A549 (cell line): ENCODE measurements at regions not wholly inside any gene's neighbourhood (a gene's known extent, or its start where the extent isn't known, plus 50 kb on each side); places are given as distances from the start of the nearest gene placed in this dataset.

Experiments used
- ATAC-seq, 2 experiments: fragments of 200-7000 bp in 1 of 2; fragments of >200 bp in 1 of 2; cut with Nextera tagmentation in 1 of 2; cut with Tn5 transposase in 1 of 2; 3 replicates each; pipeline versions ENCODE4 v1.8.0 to v1.9.1; 2018 to 2020; ENCODE audit warnings: mild to moderate bottlenecking in 1 of 2, moderate library complexity in 1 of 2
- CTCF ChIA-PET: fragments of 300-600 bp; sonication (Branson Sonifier 250); formaldehyde crosslinking; extraction: SDS; loops from one replicate; lab custom pipeline; 2021; ENCODE audit warnings: antibody characterized with exemption, inconsistent platforms; lab: Yijun Ruan, JAX
- POLR2A ChIA-PET: fragments of 350-600 bp; formaldehyde crosslinking; extraction: SDS; loops from one replicate; lab custom pipeline; 2021; ENCODE audit warnings: antibody characterized with exemption, inconsistent platforms; lab: Yijun Ruan, JAX
- DNase-seq, 2 experiments: peaks; one replicate each; pipeline versions ENCODE4 v3.0.0 to v3.0.0-alpha.2; 2011 to 2016; ENCODE audit warnings: low read depth in 1 of 2, low spot score in 1 of 2
- FAIRE-seq: peaks from 2 replicates; lab custom pipeline; 2011; peaks lifted over from hg19 to GRCh38; lab: Jason Lieb, UNC
- H3K27ac ChIP-seq, 2 experiments: fragments of >200 bp; sonication (Bioruptor Twin); formaldehyde crosslinking; 3 replicates each; pipeline ENCODE4 v1.5.1; 2016 to 2017
- H3K4me1 ChIP-seq: fragments of >200 bp; sonication (Bioruptor Twin); formaldehyde crosslinking; 3 replicates; pipeline ENCODE4 v1.6.1; 2016
- H3K4me2 ChIP-seq: fragments of >200 bp; sonication (Bioruptor Twin); formaldehyde crosslinking; 3 replicates; pipeline ENCODE4 v1.6.1; 2016
- H3K4me3 ChIP-seq: fragments of >200 bp; sonication (Bioruptor Twin); formaldehyde crosslinking; 3 replicates; pipeline ENCODE4 v1.5.1; 2016
- H3K9me3 ChIP-seq: fragments of >200 bp; sonication (Bioruptor Twin); formaldehyde crosslinking; 3 replicates; pipeline ENCODE4 v1.6.1; 2016
- ATOH8 ChIP-seq: fragments of 250-450 bp; sonication (Bioruptor Pico); IDR thresholded peaks from 2 replicates; pipeline ENCODE4 v1.5.0; 2020; ENCODE audit warnings: low read depth, mild to moderate bottlenecking, moderate library complexity
- CBX8 ChIP-seq: fragments of 200-600 bp; sonication (generic); IDR thresholded peaks from 2 replicates; pipeline ENCODE4 v1.6.1; 2016
- CEBPB ChIP-seq, 2 experiments: fragments of >200 bp in 1 of 2; sonication (Bioruptor Twin) in 1 of 2; formaldehyde crosslinking in 1 of 2; IDR thresholded peaks; 2 replicates each; pipeline ENCODE4 v1.6.1; 2012 to 2016
- CHD4 ChIP-seq: fragments of 200-600 bp; sonication (generic); IDR thresholded peaks from 2 replicates; pipeline ENCODE4 v1.6.1; 2016; ENCODE audit warnings: antibody characterized with exemption, mild to moderate bottlenecking, borderline replicate concordance
- CTCF ChIP-seq: fragments of >200 bp; sonication (Bioruptor Twin); formaldehyde crosslinking; IDR thresholded peaks from 3 replicates; pipeline ENCODE4 v1.5.1; 2016
- E2F6 ChIP-seq: IDR thresholded peaks from 2 replicates; pipeline ENCODE4 v1.6.1; 2012; ENCODE audit warnings: low read depth, borderline replicate concordance
- ESRRA ChIP-seq: fragments of 150-350 bp; IDR thresholded peaks from 2 replicates; pipeline ENCODE4 v1.6.1; 2014; ENCODE audit warnings: mild to moderate bottlenecking, low read length, borderline replicate concordance
- FOSL2 ChIP-seq, 2 experiments: fragments of 450-650 bp in 1 of 2; fragments of >200 bp in 1 of 2; sonication (Bioruptor Twin) in 1 of 2; formaldehyde crosslinking; IDR thresholded peaks; 2 replicates each; pipeline versions ENCODE4 v1.5.0 to v1.6.1; 2016 to 2020; ENCODE audit warnings: mild to moderate bottlenecking in 1 of 2, moderate library complexity in 1 of 2
- FOXS1 ChIP-seq: fragments of 250-450 bp; sonication (Bioruptor Pico); IDR thresholded peaks from 2 replicates; pipeline ENCODE4 v1.5.0; 2020; ENCODE audit warnings: mild to moderate bottlenecking, moderate library complexity
- HES2 ChIP-seq: fragments of >200 bp; sonication (Bioruptor Twin); formaldehyde crosslinking; IDR thresholded peaks from 2 replicates; pipeline ENCODE4 v1.6.1; 2016
- MAFK ChIP-seq: fragments of 450-650 bp; IDR thresholded peaks from 2 replicates; pipeline ENCODE4 v1.6.1; 2014; ENCODE audit not compliant: partially characterized antibody
- PHF8 ChIP-seq: fragments of 200-600 bp; sonication (generic); IDR thresholded peaks from 2 replicates; pipeline ENCODE4 v1.6.1; 2016; ENCODE audit warnings: low read depth, mild to moderate bottlenecking, antibody characterized with exemption, moderate library complexity, borderline replicate concordance
- RAD21 ChIP-seq, 2 experiments: fragments of >200 bp in 1 of 2; sonication (Bioruptor Twin) in 1 of 2; formaldehyde crosslinking in 1 of 2; IDR thresholded peaks in 1 of 2; conservative IDR thresholded peaks in 1 of 2; 2 replicates in 1 of 2; 3 replicates in 1 of 2; pipeline ENCODE4 v1.6.1; 2012 to 2018; ENCODE audit warnings: inconsistent platforms in 1 of 2
- RCOR1 ChIP-seq: fragments of 150-350 bp; IDR thresholded peaks from 2 replicates; pipeline ENCODE4 v1.6.1; 2014; ENCODE audit warnings: antibody characterized with exemption, low read length, low read depth
- REST ChIP-seq: fragments of 200-600 bp; sonication (generic); IDR thresholded peaks from 2 replicates; pipeline ENCODE4 v1.6.1; 2016; ENCODE audit warnings: antibody characterized with exemption, mild to moderate bottlenecking, moderate library complexity
- RNF2 ChIP-seq: fragments of 200-600 bp; sonication (generic); IDR thresholded peaks from 2 replicates; pipeline ENCODE4 v1.6.1; 2016; ENCODE audit warnings: low read depth, mild to moderate bottlenecking, antibody characterized with exemption, moderate library complexity, borderline replicate concordance
- USF2 ChIP-seq: fragments of 450-650 bp; IDR thresholded peaks from 2 replicates; pipeline ENCODE4 v1.6.1; 2014; ENCODE audit warnings: antibody characterized with exemption
- ZSCAN20 ChIP-seq: fragments of 250-450 bp; sonication (Bioruptor Pico); IDR thresholded peaks from 2 replicates; pipeline ENCODE4 v1.8.0; 2022; ENCODE audit warnings: mild to moderate bottlenecking, moderate library complexity
- WGBS: methylation state at CpG from one replicate; pipeline ENCODE4 v1.1.6; 2017; ENCODE audit errors: missing lambda C conversion rate; 5-methylcytosine and 5-hydroxymethylcytosine counted together
- small RNA-seq, 6 experiments: library from RNA; depleted of rRNA; stranded (forward); fragments of <200 nt; gene quantifications; one replicate each; pipeline ENCODE3, GENCODE V24; 2012

GRCh38 chr1:162913345-162913744 is 52.4 kb upstream of the CCDC190 start:
- FAIRE-seq (no peak), ATAC-seq (no peak)
- TF ChIP-seq ESRRA (no peak), CTCF (no peak), PHF8 (no peak), RCOR1 (no peak), FOSL2 (IDR thresholded peaks at IDR 0.05) (no peak), FOSL2 (CRISPR knock-in tag; IDR thresholded peaks at IDR 0.05) (no peak), CBX8 (no peak)
- TF ChIP-seq, all 56 proteins: peak for 0
- Histone ChIP-seq H3K27ac (no peak overlapping the region), H3K4me3 (no peak overlapping the region), H3K9me3 (no peaks in the 10 kb centered on the region), H3K4me2 (no peak overlapping the region), H3K4me1 (no peaks in the 10 kb centered on the region)
- 6% methylated on average over 3 of the region's 3 CpGs for WGBS
- CTCF ChIA-PET = interaction anchor here (1.4 kb wide), 1 partner anchor 10 kb away, joined by 3 read pairs; no protein-coding TSS in a partner anchor
- DNase-seq = no peak
- POLR2A ChIA-PET = no interaction called here

- 13% methylated on average over 1 of the region's 1 CpG for WGBS
- Histone ChIP-seq H3K4me1 (no peaks in the 10 kb centered on the region), H3K4me2 (no peak overlapping the region), H3K4me3 (no peak overlapping the region), H3K9me3 (no peaks in the 10 kb centered on the region), H3K27ac (no peak overlapping the region)
- ATAC-seq (no peak), FAIRE-seq (peak; percentile 36), DNase-seq (no peak)
- ChIA-PET POLR2A (no interaction called here), CTCF (no interaction called here)
- TF ChIP-seq CEBPB (IDR thresholded peaks at IDR 0.05) (no peak), RAD21 (conservative IDR thresholded peaks at IDR 0.05 in 1 of 2, IDR thresholded peaks at IDR 0.05 in 1 of 2) (no peak), FOXS1 (CRISPR knock-in tag) (no peak), ZSCAN20 (CRISPR knock-in tag) (no peak), HES2 (no peak), MAFK (no peak), CHD4 (no peak), REST (no peak), ATOH8 (no peak), USF2 (no peak), RNF2 (no peak), E2F6 (no peak), CBX8 (no peak)
These were observed 51.2 kb upstream of the CCDC190 start for GRCh38 chr1:162912061-162912667.

Small RNAs in the stretch of these regions (small RNA-seq; reads per million reads assigned to genes)
- 0 reads per million in 6 experiments for gene AL392003.1
